ENCODE measurements at regions not wholly inside any gene's neighbourhood (a gene's known extent, or its start where the extent isn't known, plus 50 kb on each side); places are given as distances from the start of the nearest gene placed in this dataset.

- Histone ChIP-seq H3K4me3 (ENCODE audit: low read length in 3 of 3) (no peak overlapping the region), H3K27ac (ENCODE audit: low read depth in 2 of 2, low read length in 2 of 2) (no peak overlapping the region), H3K4me1 (ENCODE audit: control insufficient read depth in 2 of 3, insufficient read depth in 2 of 3, low read depth in 1 of 3, low read length in 3 of 3) (no peaks in the 10 kb centered on the region), H3K36me3 (ENCODE audit: control insufficient read depth in 2 of 3, insufficient read depth in 3 of 3, low read length in 3 of 3) (no peaks in the 10 kb centered on the region), H3K27me3 (ENCODE audit: control insufficient read depth, insufficient read depth, low read length) (no peaks in the 10 kb centered on the region), H3K9me3 (ENCODE audit: control insufficient read depth in 2 of 3, insufficient read depth in 1 of 3, low read length in 3 of 3) (no peaks in the 10 kb centered on the region), H3K9ac (ENCODE audit: low read length in 3 of 3) (no peak overlapping the region)
- DNase-seq (no peak), FAIRE-seq (no peak)
- intact Hi-C loops (cut with DNase I): no loop called here
- TF ChIP-seq, protein P1, sequence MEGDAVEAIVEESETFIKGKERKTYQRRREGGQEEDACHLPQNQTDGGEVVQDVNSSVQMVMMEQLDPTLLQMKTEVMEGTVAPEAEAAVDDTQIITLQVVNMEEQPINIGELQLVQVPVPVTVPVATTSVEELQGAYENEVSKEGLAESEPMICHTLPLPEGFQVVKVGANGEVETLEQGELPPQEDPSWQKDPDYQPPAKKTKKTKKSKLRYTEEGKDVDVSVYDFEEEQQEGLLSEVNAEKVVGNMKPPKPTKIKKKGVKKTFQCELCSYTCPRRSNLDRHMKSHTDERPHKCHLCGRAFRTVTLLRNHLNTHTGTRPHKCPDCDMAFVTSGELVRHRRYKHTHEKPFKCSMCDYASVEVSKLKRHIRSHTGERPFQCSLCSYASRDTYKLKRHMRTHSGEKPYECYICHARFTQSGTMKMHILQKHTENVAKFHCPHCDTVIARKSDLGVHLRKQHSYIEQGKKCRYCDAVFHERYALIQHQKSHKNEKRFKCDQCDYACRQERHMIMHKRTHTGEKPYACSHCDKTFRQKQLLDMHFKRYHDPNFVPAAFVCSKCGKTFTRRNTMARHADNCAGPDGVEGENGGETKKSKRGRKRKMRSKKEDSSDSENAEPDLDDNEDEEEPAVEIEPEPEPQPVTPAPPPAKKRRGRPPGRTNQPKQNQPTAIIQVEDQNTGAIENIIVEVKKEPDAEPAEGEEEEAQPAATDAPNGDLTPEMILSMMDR (IDR thresholded peaks at IDR 0.05; ENCODE audit: borderline replicate concordance, extremely low read depth, insufficient read depth): no peak
Observed at GRCh38 chr2:192347542-192347941, 152.8 kb upstream of the TMEFF2 start.

GRCh38 chr2:192345287-192345686, 150.6 kb upstream of the TMEFF2 start:
- DNase-seq (no peak), FAIRE-seq (no peak)
- Histone ChIP-seq H3K27me3 (ENCODE audit: control insufficient read depth, insufficient read depth, low read length) (no peaks in the 10 kb centered on the region), H3K4me1 (ENCODE audit: control insufficient read depth in 2 of 3, insufficient read depth in 2 of 3, low read depth in 1 of 3, low read length in 3 of 3) (no peaks in the 10 kb centered on the region), H3K9me3 (ENCODE audit: control insufficient read depth in 2 of 3, insufficient read depth in 1 of 3, low read length in 3 of 3) (no peaks in the 10 kb centered on the region), H3K9ac (ENCODE audit: low read length in 3 of 3) (no peak overlapping the region), H3K36me3 (ENCODE audit: control insufficient read depth in 2 of 3, insufficient read depth in 3 of 3, low read length in 3 of 3) (no peaks in the 10 kb centered on the region), H3K4me3 (ENCODE audit: low read length in 3 of 3) (no peak overlapping the region), H3K27ac (ENCODE audit: low read depth in 2 of 2, low read length in 2 of 2) (no peak overlapping the region)
- intact Hi-C loops (cut with DNase I): no loop called here
- TF ChIP-seq, protein P1 (IDR thresholded peaks at IDR 0.05; ENCODE audit: borderline replicate concordance, extremely low read depth, insufficient read depth): no peak

DNA sequence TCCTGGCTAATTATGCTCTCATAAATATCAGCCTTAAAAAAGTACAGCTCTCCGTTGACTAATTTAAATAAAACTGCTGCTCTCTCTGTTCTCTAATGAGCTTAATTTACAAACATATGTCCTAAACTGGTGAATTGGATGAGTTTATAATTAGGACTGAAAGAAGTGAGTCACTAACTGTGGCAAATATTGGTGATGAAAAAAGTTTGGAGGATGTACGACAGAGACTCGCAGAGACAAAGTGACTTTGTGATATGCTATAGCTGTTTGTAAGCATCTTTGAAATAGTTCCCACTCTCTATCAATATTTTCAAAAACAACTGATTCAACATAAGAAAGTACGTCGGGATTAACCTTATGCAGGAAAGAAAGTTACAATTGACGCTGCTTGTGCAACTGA, 138.9 kb upstream of the TMEFF2 start:
- H3K4me1 ChIP-seq (ENCODE audit: control insufficient read depth in 2 of 3, insufficient read depth in 2 of 3, low read depth in 1 of 3, low read length in 3 of 3): no peaks in the 10 kb centered on the region
- no peaks in the 10 kb centered on the region for H3K36me3 ChIP-seq (ENCODE audit: control insufficient read depth in 2 of 3, insufficient read depth in 3 of 3, low read length in 3 of 3)
- H3K27ac ChIP-seq (ENCODE audit: low read depth in 2 of 2, low read length in 2 of 2): no peak overlapping the region
- no peak overlapping the region for H3K4me3 ChIP-seq (ENCODE audit: low read length in 3 of 3)
- H3K9me3 ChIP-seq (ENCODE audit: control insufficient read depth in 2 of 3, insufficient read depth in 1 of 3, low read length in 3 of 3): no peaks in the 10 kb centered on the region
- intact Hi-C loops (cut with DNase I): no loop called here
- DNase-seq: no peak
- no peak for FAIRE-seq
- H3K27me3 ChIP-seq (ENCODE audit: control insufficient read depth, insufficient read depth, low read length): no peaks in the 10 kb centered on the region
- TF ChIP-seq, protein P1 (IDR thresholded peaks at IDR 0.05; ENCODE audit: borderline replicate concordance, extremely low read depth, insufficient read depth): no peak
- no peak overlapping the region for H3K9ac ChIP-seq (ENCODE audit: low read length in 3 of 3)

GRCh38 chr2:192328297-192328696, 133.6 kb upstream of the TMEFF2 start:
- Histone ChIP-seq H3K27me3 (ENCODE audit: control insufficient read depth, insufficient read depth, low read length) (no peaks in the 10 kb centered on the region), H3K9me3 (ENCODE audit: control insufficient read depth in 2 of 3, insufficient read depth in 1 of 3, low read length in 3 of 3) (no peaks in the 10 kb centered on the region), H3K4me1 (ENCODE audit: control insufficient read depth in 2 of 3, insufficient read depth in 2 of 3, low read depth in 1 of 3, low read length in 3 of 3) (no peaks in the 10 kb centered on the region), H3K27ac (ENCODE audit: low read depth in 2 of 2, low read length in 2 of 2) (no peak overlapping the region), H3K9ac (ENCODE audit: low read length in 3 of 3) (no peak overlapping the region), H3K36me3 (ENCODE audit: control insufficient read depth in 2 of 3, insufficient read depth in 3 of 3, low read length in 3 of 3) (no peaks in the 10 kb centered on the region), H3K4me3 (ENCODE audit: low read length in 3 of 3) (no peak overlapping the region)
- intact Hi-C loops (cut with DNase I): no loop called here
- DNase-seq (no peak), FAIRE-seq (no peak)
- TF ChIP-seq, protein P1 (IDR thresholded peaks at IDR 0.05; ENCODE audit: borderline replicate concordance, extremely low read depth, insufficient read depth): no peak
